ENCODE measurements at regions not wholly inside any gene's neighbourhood (a gene's known extent, or its start where the extent isn't known, plus 50 kb on each side); places are given as distances from the start of the nearest gene placed in this dataset.

- DNase-seq, result peak; percentile 61
Measured at GRCh38 chr12:87150969-87151662, 878.1 kb downstream of the C12orf50 start.

GRCh38 chr12:87142342-87142741, 886.2 kb upstream of the MGAT4C start:
- DNase-seq, result no peak

GRCh38 chr12:87141091-87141490, 884.9 kb upstream of the MGAT4C start:
- DNase-seq, result no peak

- DNase-seq, result no peak
Measured at GRCh38 chr12:87140262-87140661, 884.1 kb upstream of the MGAT4C start.

GRCh38 chr12:87137220-87137619, 881.0 kb upstream of the MGAT4C start:
- DNase-seq, result no peak

- DNase-seq, result peak; percentile 14
Measured at GRCh38 chr12:87136330-87136976, 880.3 kb upstream of the MGAT4C start.

- DNase-seq, result no peak
Measured at GRCh38 chr12:87127272-87127671, 871.1 kb upstream of the MGAT4C start.

GRCh38 chr12:87121896-87122295, 865.7 kb upstream of the MGAT4C start:
- DNase-seq, result no peak

GRCh38 chr12:87120440-87120839, 864.2 kb upstream of the MGAT4C start:
- no peak for DNase-seq

GRCh38 chr12:87119713-87120112, 863.5 kb upstream of the MGAT4C start:
- DNase-seq, result no peak

- DNase-seq, result no peak
Measured at GRCh38 chr12:87117526-87117925, 861.3 kb upstream of the MGAT4C start.

- no peak for DNase-seq
Measured at GRCh38 chr12:87116780-87117179, 860.6 kb upstream of the MGAT4C start.

- no peak for DNase-seq
Measured at GRCh38 chr12:87112571-87113345, 856.6 kb upstream of the MGAT4C start.

- no peak for DNase-seq
Measured at GRCh38 chr12:87107766-87108165, 851.6 kb upstream of the MGAT4C start.

- no peak for DNase-seq
Measured at GRCh38 chr12:87107270-87107669, 851.1 kb upstream of the MGAT4C start.

GRCh38 chr12:87096082-87096585, 839.9 kb upstream of the MGAT4C start:
- no peak for DNase-seq

GRCh38 chr12:87094356-87094755, 838.2 kb upstream of the MGAT4C start:
- no peak for DNase-seq

GRCh38 chr12:87092421-87092820, 836.2 kb upstream of the MGAT4C start:
- DNase-seq, result no peak

- DNase-seq, result no peak
Measured at GRCh38 chr12:87086118-87086891, 830.1 kb upstream of the MGAT4C start.

GRCh38 chr12:87085286-87085685, 829.1 kb upstream of the MGAT4C start:
- no peak for DNase-seq

GRCh38 chr12:87082756-87083155, 826.6 kb upstream of the MGAT4C start:
- no peak for DNase-seq

- DNase-seq, result no peak
Measured at GRCh38 chr12:87074781-87075180, 818.6 kb upstream of the MGAT4C start.

- no peak for DNase-seq
Measured at GRCh38 chr12:87066326-87066725, 810.1 kb upstream of the MGAT4C start.

All from RPMI8226 (cell line).